GM19467 (cell line): ENCODE measurements at regions not wholly inside any gene's neighbourhood (a gene's known extent, or its start where the extent isn't known, plus 50 kb on each side); places are given as distances from the start of the nearest gene placed in this dataset.
"Not testable (repeated sequence)": the region's sequence is repeated elsewhere in the genome, so short reads cannot be mapped to it uniquely, and the experiment has no call there.

Experiments
- ATAC-seq: cut with Tn5 transposase; IDR thresholded peaks from one replicate; pipeline ENCODE4 v1.9.1; 2021; ENCODE audit warnings: mild to moderate bottlenecking, moderate library complexity; ENCODE audit not compliant: unreplicated experiment

GRCh38 chr9:41643571-41644279, 454.6 kb upstream of the ZNG1F start:
- peak; percentile 100 for ATAC-seq

- ATAC-seq: not testable (repeated sequence)
These were observed 444.6 kb upstream of the ZNG1F start for GRCh38 chr9:41633726-41634125.

- not testable (repeated sequence) for ATAC-seq
These were observed 434.5 kb upstream of the ZNG1F start for GRCh38 chr9:41623666-41624065.

- not testable (repeated sequence) for ATAC-seq
These were observed 430.1 kb upstream of the ZNG1F start for GRCh38 chr9:41619254-41619653.

GRCh38 chr9:41606961-41607547, 417.9 kb upstream of the ZNG1F start:
- ATAC-seq: not testable (repeated sequence)

- not testable (repeated sequence) for ATAC-seq
These were observed 376.5 kb upstream of the ZNG1F start for GRCh38 chr9:41565572-41565971.
